ENCODE measurements at regions not wholly inside any gene's neighbourhood (a gene's known extent, or its start where the extent isn't known, plus 50 kb on each side); places are given as distances from the start of the nearest gene placed in this dataset.

DNA sequence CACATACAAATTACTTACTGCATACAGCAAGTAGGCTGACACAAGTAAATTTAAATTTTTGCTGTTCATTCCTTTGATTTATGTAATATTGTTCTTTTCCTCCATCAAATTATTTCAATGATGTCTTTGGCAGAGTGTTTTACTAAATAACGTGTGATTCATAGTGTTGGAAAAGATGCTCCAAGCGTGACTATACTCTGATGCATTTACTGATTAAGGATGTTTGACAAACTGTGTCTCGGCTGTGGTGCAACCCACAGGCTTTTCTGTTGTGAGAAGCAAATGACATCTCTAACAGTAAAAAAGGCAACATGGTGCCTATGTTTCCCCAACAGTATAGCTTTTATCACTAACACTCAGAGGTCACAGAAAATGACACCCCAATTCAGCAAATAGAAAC is 540.9 kb downstream of the PPP4R3C start:
- no peak for DNase-seq
- WGBS, 2 experiments (ENCODE audit: insufficient coverage in 1 of 2, insufficient read length in 1 of 2), result 85% methylated on average over 3 of the region's 3 CpGs; no CpG with 5 or more reads in 1 of the 2 experiments
- Mint-ChIP-seq H3K27ac (no peak overlapping the region), H3K36me3 (ENCODE audit: low read depth) (no peaks in the 10 kb centered on the region), H3K4me3 (no peak overlapping the region), H3K27me3 (ENCODE audit: insufficient read depth) (no peaks in the 10 kb centered on the region), H3K4me1 (no peaks in the 10 kb centered on the region), H3K9me3 (peaks cover 14% of the 10 kb centered on the region)
- Histone ChIP-seq H3K4me3 (ENCODE audit: low read length) (no peak overlapping the region), H3K27me3 (ENCODE audit: control insufficient read depth, insufficient read depth, low read length, poor library complexity, severe bottlenecking) (no peaks in the 10 kb centered on the region), H3K9ac (ENCODE audit: extremely low read depth, low read length, poor library complexity, severe bottlenecking) (no peak overlapping the region), H3K4me1 (ENCODE audit: control insufficient read depth, insufficient read depth, low read length) (no peaks in the 10 kb centered on the region), H3K36me3 (ENCODE audit: control insufficient read depth, insufficient read depth, low read length) (no peaks in the 10 kb centered on the region), H3K9me3 (ENCODE audit: control insufficient read depth, low read length) (no peaks in the 10 kb centered on the region), H3K27ac (ENCODE audit: low read depth, low read length) (no peak overlapping the region)
- TF ChIP-seq, protein P1, sequence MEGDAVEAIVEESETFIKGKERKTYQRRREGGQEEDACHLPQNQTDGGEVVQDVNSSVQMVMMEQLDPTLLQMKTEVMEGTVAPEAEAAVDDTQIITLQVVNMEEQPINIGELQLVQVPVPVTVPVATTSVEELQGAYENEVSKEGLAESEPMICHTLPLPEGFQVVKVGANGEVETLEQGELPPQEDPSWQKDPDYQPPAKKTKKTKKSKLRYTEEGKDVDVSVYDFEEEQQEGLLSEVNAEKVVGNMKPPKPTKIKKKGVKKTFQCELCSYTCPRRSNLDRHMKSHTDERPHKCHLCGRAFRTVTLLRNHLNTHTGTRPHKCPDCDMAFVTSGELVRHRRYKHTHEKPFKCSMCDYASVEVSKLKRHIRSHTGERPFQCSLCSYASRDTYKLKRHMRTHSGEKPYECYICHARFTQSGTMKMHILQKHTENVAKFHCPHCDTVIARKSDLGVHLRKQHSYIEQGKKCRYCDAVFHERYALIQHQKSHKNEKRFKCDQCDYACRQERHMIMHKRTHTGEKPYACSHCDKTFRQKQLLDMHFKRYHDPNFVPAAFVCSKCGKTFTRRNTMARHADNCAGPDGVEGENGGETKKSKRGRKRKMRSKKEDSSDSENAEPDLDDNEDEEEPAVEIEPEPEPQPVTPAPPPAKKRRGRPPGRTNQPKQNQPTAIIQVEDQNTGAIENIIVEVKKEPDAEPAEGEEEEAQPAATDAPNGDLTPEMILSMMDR (conservative IDR thresholded peaks at IDR 0.05), result no peak

DNA sequence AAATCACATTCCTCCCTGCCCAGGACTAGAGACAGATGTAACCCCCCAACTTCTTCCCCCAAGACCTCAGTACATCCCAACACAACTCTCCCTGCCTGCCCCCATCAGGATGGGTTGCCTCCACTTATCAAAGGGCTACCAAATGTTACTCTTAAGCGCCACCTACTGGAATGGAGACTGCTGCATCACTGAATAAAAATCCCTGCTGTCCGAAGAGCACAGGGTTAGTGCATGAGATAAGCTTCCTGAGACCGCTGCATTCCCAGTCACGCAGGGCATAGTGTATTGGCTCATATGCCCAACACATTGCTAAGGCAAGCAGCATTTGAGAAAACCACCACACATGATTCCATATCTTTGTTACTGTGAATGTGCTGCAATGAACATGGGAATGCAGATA is 544.5 kb downstream of the PPP4R3C start:
- no peak overlapping the region for H3K27ac ChIP-seq (ENCODE audit: low read depth, low read length)
- no peaks in the 10 kb centered on the region for H3K36me3 ChIP-seq (ENCODE audit: control insufficient read depth, insufficient read depth, low read length)
- H3K4me1 Mint-ChIP-seq, result no peaks in the 10 kb centered on the region
- H3K27me3 Mint-ChIP-seq (ENCODE audit: insufficient read depth), result no peaks in the 10 kb centered on the region
- no peak overlapping the region for H3K4me3 Mint-ChIP-seq
- peaks cover 21% of the 10 kb centered on the region for H3K9me3 Mint-ChIP-seq
- H3K27me3 ChIP-seq (ENCODE audit: control insufficient read depth, insufficient read depth, low read length, poor library complexity, severe bottlenecking), result no peaks in the 10 kb centered on the region
- H3K9me3 ChIP-seq (ENCODE audit: control insufficient read depth, low read length), result no peaks in the 10 kb centered on the region
- TF ChIP-seq, protein P1 (conservative IDR thresholded peaks at IDR 0.05), result peak; percentile 71
- H3K27ac Mint-ChIP-seq, result no peak overlapping the region
- WGBS, 2 experiments (ENCODE audit: insufficient coverage in 1 of 2, insufficient read length in 1 of 2), result 36% methylated on average over 4 of the region's 4 CpGs; no CpG with 5 or more reads in 1 of the 2 experiments
- H3K4me1 ChIP-seq (ENCODE audit: control insufficient read depth, insufficient read depth, low read length), result no peaks in the 10 kb centered on the region
- peak; percentile 75 for DNase-seq
- no peak overlapping the region for H3K4me3 ChIP-seq (ENCODE audit: low read length)
- H3K36me3 Mint-ChIP-seq (ENCODE audit: low read depth), result no peaks in the 10 kb centered on the region
- no peak overlapping the region for H3K9ac ChIP-seq (ENCODE audit: extremely low read depth, low read length, poor library complexity, severe bottlenecking)

DNA sequence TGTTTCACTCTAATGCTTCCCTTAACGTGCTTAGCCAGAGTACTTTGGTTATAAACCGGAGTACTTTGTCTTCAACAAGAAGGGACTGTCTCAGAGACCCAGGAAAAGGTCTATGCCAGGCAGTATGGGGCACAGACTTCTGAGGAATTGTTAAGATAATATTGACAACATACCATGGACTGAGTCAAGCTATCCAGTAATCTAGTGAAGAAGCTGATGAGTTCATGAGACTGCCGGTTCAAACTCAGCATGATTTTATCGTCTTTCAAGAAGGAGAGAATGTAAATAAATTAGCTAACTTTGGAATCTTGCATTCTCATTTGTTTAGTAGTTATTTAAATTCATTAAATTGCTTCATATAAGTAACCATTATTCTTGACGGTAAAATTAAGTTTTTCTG is 546.1 kb downstream of the PPP4R3C start:
- Mint-ChIP-seq H3K27me3 (ENCODE audit: insufficient read depth) (no peaks in the 10 kb centered on the region), H3K9me3 (peaks cover 31% of the 10 kb centered on the region), H3K36me3 (ENCODE audit: low read depth) (no peaks in the 10 kb centered on the region), H3K4me1 (no peaks in the 10 kb centered on the region), H3K27ac (no peak overlapping the region), H3K4me3 (no peak overlapping the region)
- H3K4me1 ChIP-seq (ENCODE audit: control insufficient read depth, insufficient read depth, low read length), result no peaks in the 10 kb centered on the region
- DNase-seq, result no peak
- H3K27me3 ChIP-seq (ENCODE audit: control insufficient read depth, insufficient read depth, low read length, poor library complexity, severe bottlenecking), result no peaks in the 10 kb centered on the region
- WGBS, 2 experiments (ENCODE audit: insufficient coverage in 1 of 2, insufficient read length in 1 of 2), result 98% methylated on average over 4 of the region's 5 CpGs; no CpG with 5 or more reads in 1 of the 2 experiments
- H3K9me3 ChIP-seq (ENCODE audit: control insufficient read depth, low read length), result no peaks in the 10 kb centered on the region
- TF ChIP-seq, protein P1 (conservative IDR thresholded peaks at IDR 0.05), result no peak
- no peak overlapping the region for H3K27ac ChIP-seq (ENCODE audit: low read depth, low read length)
- H3K36me3 ChIP-seq (ENCODE audit: control insufficient read depth, insufficient read depth, low read length), result no peaks in the 10 kb centered on the region
- no peak overlapping the region for H3K4me3 ChIP-seq (ENCODE audit: low read length)
- H3K9ac ChIP-seq (ENCODE audit: extremely low read depth, low read length, poor library complexity, severe bottlenecking), result no peak overlapping the region

All from endodermal cell (in vitro differentiated cells).